ENCODE measurements at regions not wholly inside any gene's neighbourhood (a gene's known extent, or its start where the extent isn't known, plus 50 kb on each side); places are given as distances from the start of the nearest gene placed in this dataset.

DNA sequence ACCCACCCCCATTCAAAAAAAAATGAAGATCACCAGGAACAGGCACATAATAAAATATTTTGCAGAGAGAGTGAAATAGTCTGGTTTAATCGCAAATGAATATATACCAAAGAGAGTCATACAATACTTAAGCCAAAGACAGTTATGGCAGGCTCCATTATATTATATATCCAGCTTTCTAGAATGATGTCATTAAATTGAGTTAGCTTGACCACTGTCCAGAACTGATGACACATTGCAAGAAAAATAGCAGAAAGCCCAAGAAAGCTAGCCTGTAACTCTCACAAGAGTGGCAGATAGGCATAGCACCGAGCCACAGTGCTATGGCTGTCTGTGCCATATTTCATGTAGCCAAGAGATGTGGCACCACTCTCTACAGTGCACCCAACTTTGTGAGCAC lies 231.9 kb upstream of the SEMA6D start:
- H3K9me3 ChIP-seq (replicated peaks; ENCODE audit: insufficient read depth, low read length): no peaks in the 10 kb centered on the region
- H3K9me2 ChIP-seq (replicated peaks; ENCODE audit: insufficient read depth, low read length): no peaks in the 10 kb centered on the region
- no peak overlapping the region for H2AFZ ChIP-seq (ENCODE audit: low read length)
- no peaks in the 10 kb centered on the region for H3F3A ChIP-seq (ENCODE audit: insufficient read depth, low read length)
- H3K36me3 ChIP-seq (replicated peaks; ENCODE audit: insufficient read depth, low read length): no peaks in the 10 kb centered on the region
- H3K27me3 ChIP-seq (replicated peaks; ENCODE audit: insufficient read depth, low read length): no peaks in the 10 kb centered on the region
- no peak overlapping the region for H3K27ac ChIP-seq (ENCODE audit: low read length)
- no peaks in the 10 kb centered on the region for H4K20me1 ChIP-seq (ENCODE audit: insufficient read depth, low read length)
- DNase-seq: no peak
- no peak for TF ChIP-seq EZH2phosphoT487 (IDR thresholded peaks at IDR 0.05; ENCODE audit: low read length)
- no peak for TF ChIP-seq CTCF (IDR thresholded peaks at IDR 0.05; ENCODE audit: low read length)
- no peaks in the 10 kb centered on the region for H3K4me1 ChIP-seq (ENCODE audit: low read length)
- H3K79me2 ChIP-seq (ENCODE audit: low read length): no peaks in the 10 kb centered on the region
- H3K4me3 ChIP-seq (ENCODE audit: low read length): no peak overlapping the region
- no peak overlapping the region for H3K4me2 ChIP-seq (ENCODE audit: low read depth, low read length)
- H3K9ac ChIP-seq (ENCODE audit: low read length): no peak overlapping the region

GRCh38 chr15:47486040-47486439 lies 231.3 kb upstream of the SEMA6D start:
- H4K20me1 ChIP-seq (ENCODE audit: insufficient read depth, low read length): no peaks in the 10 kb centered on the region
- DNase-seq: no peak
- no peak overlapping the region for H3K4me3 ChIP-seq (ENCODE audit: low read length)
- no peaks in the 10 kb centered on the region for H3K27me3 ChIP-seq (replicated peaks; ENCODE audit: insufficient read depth, low read length)
- no peaks in the 10 kb centered on the region for H3K4me1 ChIP-seq (ENCODE audit: low read length)
- H3K9me2 ChIP-seq (replicated peaks; ENCODE audit: insufficient read depth, low read length): no peaks in the 10 kb centered on the region
- H3K27ac ChIP-seq (ENCODE audit: low read length): no peak overlapping the region
- no peak overlapping the region for H2AFZ ChIP-seq (ENCODE audit: low read length)
- H3K9me3 ChIP-seq (replicated peaks; ENCODE audit: insufficient read depth, low read length): no peaks in the 10 kb centered on the region
- no peak for TF ChIP-seq EZH2 (optimal IDR thresholded peaks at IDR 0.05; ENCODE audit: low read depth, low read length)
- TF ChIP-seq CTCF (IDR thresholded peaks at IDR 0.05; ENCODE audit: low read length): no peak
- no peak for TF ChIP-seq EZH2phosphoT487 (IDR thresholded peaks at IDR 0.05; ENCODE audit: low read length)
- no peaks in the 10 kb centered on the region for H3K36me3 ChIP-seq (replicated peaks; ENCODE audit: insufficient read depth, low read length)
- H3K9ac ChIP-seq (ENCODE audit: low read length): no peak overlapping the region
- no peaks in the 10 kb centered on the region for H3F3A ChIP-seq (ENCODE audit: insufficient read depth, low read length)
- no peaks in the 10 kb centered on the region for H3K79me2 ChIP-seq (ENCODE audit: low read length)
- no peak overlapping the region for H3K4me2 ChIP-seq (ENCODE audit: low read depth, low read length)

DNA sequence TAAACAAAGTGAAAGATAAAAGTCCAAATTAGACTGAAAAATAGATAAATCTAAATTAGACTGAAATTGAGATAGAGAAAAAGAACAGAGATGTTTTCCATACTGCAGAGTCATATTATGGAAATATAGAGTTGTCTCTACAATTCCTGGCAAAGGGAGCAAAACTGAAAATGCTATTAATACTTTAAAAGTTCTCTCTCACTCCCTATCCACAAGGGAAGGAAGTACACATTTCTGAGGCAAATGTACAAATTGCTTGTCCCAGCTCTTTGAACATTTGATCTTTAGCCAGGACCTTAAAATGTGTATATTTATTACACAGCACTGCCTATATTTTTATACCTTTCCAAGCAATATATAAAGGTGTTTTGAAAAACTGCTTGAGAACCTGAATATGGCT lies 225.1 kb upstream of the SEMA6D start:
- H4K20me1 ChIP-seq (ENCODE audit: insufficient read depth, low read length): no peaks in the 10 kb centered on the region
- TF ChIP-seq EZH2phosphoT487 (IDR thresholded peaks at IDR 0.05; ENCODE audit: low read length) (no peak), EZH2 (optimal IDR thresholded peaks at IDR 0.05; ENCODE audit: low read depth, low read length) (no peak), CTCF (IDR thresholded peaks at IDR 0.05; ENCODE audit: low read length) (no peak)
- no peak overlapping the region for H3K27ac ChIP-seq (ENCODE audit: low read length)
- no peaks in the 10 kb centered on the region for H3K36me3 ChIP-seq (replicated peaks; ENCODE audit: insufficient read depth, low read length)
- no peak overlapping the region for H3K4me3 ChIP-seq (ENCODE audit: low read length)
- H3K27me3 ChIP-seq (replicated peaks; ENCODE audit: insufficient read depth, low read length): no peaks in the 10 kb centered on the region
- no peaks in the 10 kb centered on the region for H3K4me1 ChIP-seq (ENCODE audit: low read length)
- no peaks in the 10 kb centered on the region for H3K9me2 ChIP-seq (replicated peaks; ENCODE audit: insufficient read depth, low read length)
- no peak overlapping the region for H2AFZ ChIP-seq (ENCODE audit: low read length)
- H3K9me3 ChIP-seq (replicated peaks; ENCODE audit: insufficient read depth, low read length): no peaks in the 10 kb centered on the region
- no peak overlapping the region for H3K9ac ChIP-seq (ENCODE audit: low read length)
- no peak overlapping the region for H3K4me2 ChIP-seq (ENCODE audit: low read depth, low read length)
- no peak for DNase-seq
- H3K79me2 ChIP-seq (ENCODE audit: low read length): no peaks in the 10 kb centered on the region
- no peaks in the 10 kb centered on the region for H3F3A ChIP-seq (ENCODE audit: insufficient read depth, low read length)

Data from MM.1S (cell line).